ENCODE measurements at regions not wholly inside any gene's neighbourhood (a gene's known extent, or its start where the extent isn't known, plus 50 kb on each side); places are given as distances from the start of the nearest gene placed in this dataset.

- TF ChIP-seq CTCF (conservative IDR thresholded peaks at IDR 0.05) (no peak), ZFX (IDR thresholded peaks at IDR 0.05) (no peak)
These were observed 211.0 kb downstream of the AKAIN1 start for GRCh38 chr18:4986066-4986465.

Measured in C4-2B (cell line).